ENCODE measurements at regions not wholly inside any gene's neighbourhood (a gene's known extent, or its start where the extent isn't known, plus 50 kb on each side); places are given as distances from the start of the nearest gene placed in this dataset.

DNA sequence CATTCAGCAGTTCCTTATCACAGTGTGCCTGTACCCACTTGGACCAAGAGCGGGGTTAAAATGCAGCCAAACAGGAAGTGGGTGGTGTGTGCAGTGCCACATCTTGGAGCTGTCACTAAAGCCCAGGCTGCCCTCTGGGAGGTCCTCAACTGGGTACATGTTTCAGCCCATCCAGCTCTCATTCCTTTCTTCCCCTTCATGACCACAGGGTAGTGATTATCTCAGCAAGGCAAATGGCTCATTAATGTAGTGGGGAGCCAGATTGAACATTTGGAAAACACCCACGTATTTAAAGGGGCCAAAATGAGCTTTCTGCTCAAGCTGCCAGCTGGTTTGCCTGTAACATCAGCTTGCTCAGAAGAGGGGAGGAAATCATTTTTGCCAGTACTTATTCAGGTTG is 210.8 kb upstream of the BTG1 start:
- Mint-ChIP-seq H3K9me3 (peaks cover 0 to 4% of the 10 kb centered on the region in 2 donors), H3K36me3 (peaks cover 7% of the 10 kb centered on the region), H3K4me3 (no peak overlapping the region), H3K27ac (peak overlapping the region; percentile 30 to 47), H3K4me1 (peaks cover 40 to 47% of the 10 kb centered on the region in 2 donors), H3K27me3 (ENCODE audit: low read depth in 2 of 2) (peaks cover 0 to 2% of the 10 kb centered on the region in 2 donors)
- Histone ChIP-seq H3K4me1 (ENCODE audit: control insufficient read depth, insufficient read depth, low read length) (peaks cover 4% of the 10 kb centered on the region), H3K27me3 (ENCODE audit: control insufficient read depth, insufficient read depth, low read length) (no peaks in the 10 kb centered on the region), H3K4me3 (ENCODE audit: low read length) (no peak overlapping the region), H3K27ac (ENCODE audit: low read length) (no peak overlapping the region), H3K36me3 (ENCODE audit: control insufficient read depth, insufficient read depth, low read length) (no peaks in the 10 kb centered on the region), H3K9me3 (ENCODE audit: control insufficient read depth, insufficient read depth, low read length) (no peaks in the 10 kb centered on the region)
- DNase-seq (no peak), ATAC-seq (peak in 2 of 3 donors; percentile 59 to 63)
- intact Hi-C loops (cut with micrococcal nuclease), result no loop called here
- TF ChIP-seq, protein P1, sequence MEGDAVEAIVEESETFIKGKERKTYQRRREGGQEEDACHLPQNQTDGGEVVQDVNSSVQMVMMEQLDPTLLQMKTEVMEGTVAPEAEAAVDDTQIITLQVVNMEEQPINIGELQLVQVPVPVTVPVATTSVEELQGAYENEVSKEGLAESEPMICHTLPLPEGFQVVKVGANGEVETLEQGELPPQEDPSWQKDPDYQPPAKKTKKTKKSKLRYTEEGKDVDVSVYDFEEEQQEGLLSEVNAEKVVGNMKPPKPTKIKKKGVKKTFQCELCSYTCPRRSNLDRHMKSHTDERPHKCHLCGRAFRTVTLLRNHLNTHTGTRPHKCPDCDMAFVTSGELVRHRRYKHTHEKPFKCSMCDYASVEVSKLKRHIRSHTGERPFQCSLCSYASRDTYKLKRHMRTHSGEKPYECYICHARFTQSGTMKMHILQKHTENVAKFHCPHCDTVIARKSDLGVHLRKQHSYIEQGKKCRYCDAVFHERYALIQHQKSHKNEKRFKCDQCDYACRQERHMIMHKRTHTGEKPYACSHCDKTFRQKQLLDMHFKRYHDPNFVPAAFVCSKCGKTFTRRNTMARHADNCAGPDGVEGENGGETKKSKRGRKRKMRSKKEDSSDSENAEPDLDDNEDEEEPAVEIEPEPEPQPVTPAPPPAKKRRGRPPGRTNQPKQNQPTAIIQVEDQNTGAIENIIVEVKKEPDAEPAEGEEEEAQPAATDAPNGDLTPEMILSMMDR (IDR thresholded peaks at IDR 0.05), result no peak
- 39% methylated on average over 2 of the region's 2 CpGs for WGBS (ENCODE audit: insufficient coverage)

- Mint-ChIP-seq H3K4me3 (no peak overlapping the region), H3K9me3 (no peaks in the 10 kb centered on the region), H3K36me3 (no peaks in the 10 kb centered on the region), H3K27ac (no peak overlapping the region), H3K4me1 (peaks cover 0 to 5% of the 10 kb centered on the region in 2 donors), H3K27me3 (ENCODE audit: low read depth in 2 of 2) (peaks cover 0 to 2% of the 10 kb centered on the region in 2 donors)
- TF ChIP-seq, protein P1 (IDR thresholded peaks at IDR 0.05), result no peak
- DNase-seq (no peak), ATAC-seq (no peak)
- H3K4me1 ChIP-seq (ENCODE audit: control insufficient read depth, insufficient read depth, low read length), result peaks cover 4% of the 10 kb centered on the region
- no CpG with 5 or more reads among the region's 1 CpG for WGBS (ENCODE audit: insufficient coverage)
- no peaks in the 10 kb centered on the region for H3K9me3 ChIP-seq (ENCODE audit: control insufficient read depth, insufficient read depth, low read length)
- no peak overlapping the region for H3K4me3 ChIP-seq (ENCODE audit: low read length)
- intact Hi-C loops (cut with micrococcal nuclease), result no loop called here
- H3K36me3 ChIP-seq (ENCODE audit: control insufficient read depth, insufficient read depth, low read length), result no peaks in the 10 kb centered on the region
- no peaks in the 10 kb centered on the region for H3K27me3 ChIP-seq (ENCODE audit: control insufficient read depth, insufficient read depth, low read length)
- H3K27ac ChIP-seq (ENCODE audit: low read length), result no peak overlapping the region
These were observed 204.0 kb upstream of the BTG1 start for GRCh38 chr12:92349635-92350034.

DNA sequence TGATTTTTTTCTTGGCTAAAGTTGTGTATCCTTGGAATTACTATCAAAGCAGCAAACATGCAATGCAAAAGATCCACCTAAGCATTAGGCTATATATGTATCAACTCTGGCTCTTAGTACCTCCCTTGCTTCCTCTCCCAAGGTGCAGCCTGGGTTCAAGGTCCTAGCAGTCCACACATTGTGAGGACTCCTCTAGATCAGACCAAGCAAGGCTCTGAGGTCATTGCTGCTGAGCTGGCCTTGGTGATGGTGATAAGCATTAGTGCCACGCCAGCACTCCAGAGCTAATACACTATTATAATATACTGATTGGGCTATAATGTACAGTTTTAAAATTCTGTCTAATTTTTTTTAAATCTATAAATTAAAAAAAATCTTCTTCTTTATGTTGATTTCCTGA is 196.9 kb upstream of the BTG1 start:
- DNase-seq (no peak), ATAC-seq (no peak)
- peaks cover 5% of the 10 kb centered on the region for H3K4me1 ChIP-seq (ENCODE audit: control insufficient read depth, insufficient read depth, low read length)
- intact Hi-C loops (cut with micrococcal nuclease), result no loop called here
- Mint-ChIP-seq H3K4me3 (no peak overlapping the region), H3K27ac (no peak overlapping the region), H3K36me3 (no peaks in the 10 kb centered on the region), H3K9me3 (no peaks in the 10 kb centered on the region), H3K4me1 (peaks cover 9% of the 10 kb centered on the region in 2 donors), H3K27me3 (ENCODE audit: low read depth in 2 of 2) (peaks cover 0 to 9% of the 10 kb centered on the region in 2 donors)
- H3K27me3 ChIP-seq (ENCODE audit: control insufficient read depth, insufficient read depth, low read length), result no peaks in the 10 kb centered on the region
- TF ChIP-seq, protein P1 (IDR thresholded peaks at IDR 0.05), result no peak
- no peaks in the 10 kb centered on the region for H3K36me3 ChIP-seq (ENCODE audit: control insufficient read depth, insufficient read depth, low read length)
- H3K4me3 ChIP-seq (ENCODE audit: low read length), result no peak overlapping the region
- H3K9me3 ChIP-seq (ENCODE audit: control insufficient read depth, insufficient read depth, low read length), result no peaks in the 10 kb centered on the region
- no peak overlapping the region for H3K27ac ChIP-seq (ENCODE audit: low read length)
- no CpG with 5 or more reads among the region's 1 CpG for WGBS (ENCODE audit: insufficient coverage)

DNA sequence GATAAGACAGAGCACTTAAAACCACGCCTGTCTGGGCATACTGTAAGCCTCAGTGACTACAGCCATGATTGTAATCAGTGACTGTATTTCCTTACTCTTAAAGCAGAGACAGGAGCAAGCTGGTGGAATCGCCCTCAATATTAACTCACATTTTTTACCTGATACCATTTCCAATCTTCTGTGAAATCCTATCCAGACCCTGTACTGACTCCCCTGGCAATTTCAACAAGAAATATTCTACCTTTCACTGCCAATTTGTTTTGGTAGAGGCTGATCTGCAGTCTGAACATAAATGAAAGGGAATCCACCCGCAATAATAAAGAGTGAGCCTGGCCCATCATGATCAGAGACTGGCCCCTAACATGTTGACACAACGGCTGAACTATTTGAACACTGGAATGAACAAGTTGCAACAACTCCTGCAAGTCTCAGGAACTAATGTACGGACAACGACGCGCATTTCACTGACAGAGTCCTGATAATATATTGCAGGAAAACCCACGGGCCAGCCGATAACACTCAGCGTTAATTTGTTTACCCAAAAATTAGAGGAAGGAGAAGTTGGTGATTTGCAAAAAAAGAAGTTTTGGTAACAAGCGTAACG is 195.5 kb upstream of the BTG1 start:
- no peaks in the 10 kb centered on the region for H3K9me3 Mint-ChIP-seq
- intact Hi-C loops (cut with micrococcal nuclease), result no loop called here
- Histone ChIP-seq H3K27me3 (ENCODE audit: control insufficient read depth, insufficient read depth, low read length) (no peaks in the 10 kb centered on the region), H3K9me3 (ENCODE audit: control insufficient read depth, insufficient read depth, low read length) (no peaks in the 10 kb centered on the region), H3K4me1 (ENCODE audit: control insufficient read depth, insufficient read depth, low read length) (peaks cover 3% of the 10 kb centered on the region), H3K36me3 (ENCODE audit: control insufficient read depth, insufficient read depth, low read length) (no peaks in the 10 kb centered on the region), H3K4me3 (ENCODE audit: low read length) (no peak overlapping the region), H3K27ac (ENCODE audit: low read length) (peak overlapping the region; percentile 28)
- peaks cover 9 to 14% of the 10 kb centered on the region in 2 donors for H3K4me1 Mint-ChIP-seq
- H3K27me3 Mint-ChIP-seq (ENCODE audit: low read depth in 2 of 2), result peaks cover 0 to 9% of the 10 kb centered on the region in 2 donors
- peak in 1 of 2 donors; percentile 36 for DNase-seq
- H3K27ac Mint-ChIP-seq, result no peak overlapping the region
- peak in 2 of 3 donors; percentile 29 to 64 for ATAC-seq
- TF ChIP-seq, protein P1 (IDR thresholded peaks at IDR 0.05), result no peak
- H3K4me3 Mint-ChIP-seq, result peak overlapping the region; percentile 51
- WGBS (ENCODE audit: insufficient coverage), result 35% methylated on average over 11 of the region's 13 CpGs
- no peaks in the 10 kb centered on the region for H3K36me3 Mint-ChIP-seq

Data from natural killer cell (primary cell).